BE2C (cell line): ENCODE measurements at regions not wholly inside any gene's neighbourhood (a gene's known extent, or its start where the extent isn't known, plus 50 kb on each side); places are given as distances from the start of the nearest gene placed in this dataset.

Source experiments
- DNase-seq: peaks from one replicate; pipeline ENCODE4 v3.0.0-alpha.2; 2020
- H3K27me3 ChIP-seq: fragments of 250-450 bp; sonication (Bioruptor Pico); 2 replicates; pipeline ENCODE4 v1.5.1; 2020; ENCODE audit warnings: mild to moderate bottlenecking
- H3K36me3 ChIP-seq: fragments of 250-450 bp; sonication (Bioruptor Pico); 2 replicates; pipeline ENCODE4 v1.5.1; 2020; ENCODE audit warnings: mild to moderate bottlenecking
- H3K4me1 ChIP-seq: fragments of 250-450 bp; sonication (Bioruptor Pico); 2 replicates; pipeline ENCODE4 v1.5.1; 2020
- H3K4me3 ChIP-seq: 2 replicates; pipeline ENCODE4 v1.5.1; 2011; ENCODE audit warnings: low read depth, low read length
- H3K9me3 ChIP-seq: fragments of 250-450 bp; sonication (Bioruptor Pico); 2 replicates; pipeline ENCODE4 v1.5.1; 2020
- CTCF ChIP-seq: IDR thresholded peaks from 2 replicates; pipeline ENCODE4 v1.5.1; 2012; ENCODE audit warnings: mild to moderate bottlenecking, low read depth, low read length

DNA sequence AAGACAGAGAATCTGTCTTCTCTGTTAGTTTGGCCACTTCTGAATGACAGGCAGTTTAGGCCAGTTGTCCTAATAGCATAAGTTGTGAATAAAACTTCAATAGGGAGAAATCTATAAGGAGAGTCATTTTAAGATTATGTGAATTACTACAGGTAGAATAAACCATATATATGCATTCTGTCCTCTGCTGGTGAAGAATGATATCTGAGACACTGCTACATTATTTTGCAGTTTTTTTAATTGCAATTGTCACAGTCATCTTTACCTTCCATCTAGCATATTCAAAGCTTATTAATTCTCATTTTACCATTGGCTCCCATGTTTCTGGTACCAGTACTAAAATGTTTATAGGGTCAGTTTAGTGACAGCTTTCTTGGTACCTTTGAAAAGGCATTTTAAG, 519.6 kb upstream of the DEPDC1 start:
- Histone ChIP-seq H3K4me1 (no peaks in the 10 kb centered on the region), H3K9me3 (no peaks in the 10 kb centered on the region), H3K36me3 (no peaks in the 10 kb centered on the region), H3K4me3 (no peak overlapping the region), H3K27me3 (no peaks in the 10 kb centered on the region)
- TF ChIP-seq CTCF, result no peak
- no peak for DNase-seq

DNA sequence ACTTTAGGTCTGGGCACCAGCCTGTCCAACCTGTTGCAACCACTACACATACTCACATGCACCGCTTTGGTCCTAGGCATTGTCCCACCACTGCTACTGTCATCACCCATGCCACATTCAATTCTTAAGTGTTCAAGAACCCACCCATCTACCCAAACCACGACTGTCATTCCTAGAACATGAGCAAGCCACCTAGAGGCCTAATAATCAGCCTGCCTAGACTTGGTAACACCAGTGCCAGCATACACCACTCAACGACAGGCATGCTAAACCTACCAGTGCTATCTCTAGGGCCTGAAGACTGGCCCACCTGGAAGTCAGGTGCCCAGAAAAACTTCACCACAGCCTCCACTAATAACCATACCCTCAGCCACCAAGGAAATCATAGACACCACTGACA, 532.8 kb upstream of the DEPDC1 start:
- no peak for TF ChIP-seq CTCF
- DNase-seq, result no peak
- no peaks in the 10 kb centered on the region for H3K9me3 ChIP-seq
- no peaks in the 10 kb centered on the region for H3K36me3 ChIP-seq
- no peaks in the 10 kb centered on the region for H3K4me1 ChIP-seq
- H3K4me3 ChIP-seq, result no peak overlapping the region
- no peaks in the 10 kb centered on the region for H3K27me3 ChIP-seq

DNA sequence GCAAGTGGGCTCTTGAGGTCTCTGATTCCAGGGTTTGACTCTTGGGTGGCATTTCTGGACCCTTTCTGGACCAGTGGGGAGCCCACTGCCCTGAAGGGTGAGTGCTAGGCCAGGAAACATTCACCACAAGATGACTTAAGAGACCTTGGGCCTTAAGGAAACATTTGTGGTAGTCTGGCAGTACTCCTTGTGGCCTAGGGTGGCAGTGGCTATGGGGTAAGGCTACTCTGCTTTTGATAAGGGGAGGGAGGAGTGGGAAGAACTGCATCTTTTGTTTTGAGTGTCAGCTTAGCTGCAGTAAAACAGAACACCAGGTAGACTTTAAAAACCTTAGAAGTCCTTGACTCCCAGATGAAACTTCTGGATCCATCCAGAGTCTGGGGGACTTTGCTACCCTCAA, 529.3 kb upstream of the LRRC7 start:
- Histone ChIP-seq H3K36me3 (no peaks in the 10 kb centered on the region), H3K4me3 (no peak overlapping the region), H3K27me3 (no peaks in the 10 kb centered on the region), H3K4me1 (no peaks in the 10 kb centered on the region), H3K9me3 (no peaks in the 10 kb centered on the region)
- DNase-seq, result no peak
- TF ChIP-seq CTCF, result no peak

DNA sequence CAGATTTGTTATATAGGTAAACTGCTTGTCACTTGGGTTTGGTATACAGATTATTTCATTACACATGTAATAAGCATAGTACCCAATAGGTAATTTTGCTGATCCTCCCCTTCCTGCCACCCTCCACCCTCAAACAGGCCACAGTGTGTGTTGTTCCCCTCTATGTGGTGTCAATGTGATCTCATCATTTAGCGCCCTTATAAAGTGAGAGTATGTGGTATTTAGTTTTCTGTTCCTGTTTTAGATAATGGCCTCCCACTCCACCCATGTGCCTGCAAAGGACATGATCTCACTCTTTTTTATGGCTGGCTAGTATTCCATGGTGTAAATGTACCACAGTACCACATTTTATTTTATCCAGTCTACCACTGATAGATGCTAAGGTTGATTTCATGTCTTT, 522.1 kb upstream of the LRRC7 start:
- H3K4me3 ChIP-seq, result no peak overlapping the region
- no peaks in the 10 kb centered on the region for H3K36me3 ChIP-seq
- no peaks in the 10 kb centered on the region for H3K27me3 ChIP-seq
- no peak for DNase-seq
- no peaks in the 10 kb centered on the region for H3K9me3 ChIP-seq
- H3K4me1 ChIP-seq, result no peaks in the 10 kb centered on the region
- TF ChIP-seq CTCF, result no peak

- no peak for TF ChIP-seq CTCF
- no peaks in the 10 kb centered on the region for H3K27me3 ChIP-seq
- H3K36me3 ChIP-seq, result no peaks in the 10 kb centered on the region
- no peaks in the 10 kb centered on the region for H3K9me3 ChIP-seq
- no peak overlapping the region for H3K4me3 ChIP-seq
- no peak for DNase-seq
- no peaks in the 10 kb centered on the region for H3K4me1 ChIP-seq
Measured at GRCh38 chr1:69055194-69055593, 512.5 kb upstream of the LRRC7 start.

- Histone ChIP-seq H3K9me3 (no peaks in the 10 kb centered on the region), H3K36me3 (no peaks in the 10 kb centered on the region), H3K27me3 (no peaks in the 10 kb centered on the region), H3K4me3 (no peak overlapping the region), H3K4me1 (no peaks in the 10 kb centered on the region)
- TF ChIP-seq CTCF, result no peak
- no peak for DNase-seq
Measured at GRCh38 chr1:69058454-69058853, 509.3 kb upstream of the LRRC7 start.
